ENCODE measurements at regions not wholly inside any gene's neighbourhood (a gene's known extent, or its start where the extent isn't known, plus 50 kb on each side); places are given as distances from the start of the nearest gene placed in this dataset.

- TF ChIP-seq CTCF (IDR thresholded peaks at IDR 0.05) (no peak), POLR2A (IDR thresholded peaks at IDR 0.05) (no peak)
Observed at GRCh38 chr2:55995902-55996301, 72.3 kb upstream of the EFEMP1 start.

Data from adrenal gland (tissue), 5 donors.